ENCODE measurements at regions not wholly inside any gene's neighbourhood (a gene's known extent, or its start where the extent isn't known, plus 50 kb on each side); places are given as distances from the start of the nearest gene placed in this dataset.

DNA sequence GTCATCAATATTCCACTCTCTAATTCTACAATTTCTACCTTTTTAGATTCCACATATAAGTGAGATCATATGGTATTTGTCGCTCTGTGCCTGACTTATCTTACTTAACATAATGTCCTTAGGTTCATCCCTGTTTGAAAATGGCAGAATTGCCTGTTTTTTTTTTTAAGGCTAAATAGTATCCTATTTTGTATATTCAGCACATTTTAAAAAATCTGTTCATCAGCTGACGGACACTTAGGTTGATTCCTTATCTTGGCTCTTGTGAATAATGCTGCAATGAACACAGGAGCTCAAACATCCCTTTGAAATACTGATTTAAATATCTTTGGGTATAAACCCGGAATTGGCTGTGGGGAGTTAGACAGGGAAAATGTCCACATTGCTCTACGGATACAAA, 326.7 kb upstream of the THBS1 start:
- H3K27me3 Mint-ChIP-seq: peaks cover 25% of the 10 kb centered on the region
- no peak overlapping the region for H3K4me3 ChIP-seq (ENCODE audit: low read length)
- no peak overlapping the region for H3K27ac ChIP-seq (ENCODE audit: low read depth in 1 of 2, low read length in 2 of 2)
- no peaks in the 10 kb centered on the region for H3K36me3 Mint-ChIP-seq (ENCODE audit: low read depth)
- no peaks in the 10 kb centered on the region for H3K9me3 Mint-ChIP-seq
- no peaks in the 10 kb centered on the region for H3K4me1 ChIP-seq (ENCODE audit: insufficient read depth, low read length)
- no peak for ATAC-seq (ENCODE audit: poor library complexity)
- ChIA-PET POLR2A (no interaction called here), CTCF (no interaction called here)
- H3K27me3 ChIP-seq (ENCODE audit: control insufficient read depth in 1 of 2, insufficient read depth in 2 of 2, low read length in 2 of 2): no peaks in the 10 kb centered on the region
- no peaks in the 10 kb centered on the region for H3K9me3 ChIP-seq (ENCODE audit: control insufficient read depth in 1 of 2, insufficient read depth in 1 of 2, low read length in 2 of 2)
- no peak overlapping the region for H3K4me3 Mint-ChIP-seq
- peaks cover 5% of the 10 kb centered on the region for H3K4me1 Mint-ChIP-seq (ENCODE audit: low read depth)
- DNase-seq: no peak
- H3K36me3 ChIP-seq (ENCODE audit: insufficient read depth, low read length): no peaks in the 10 kb centered on the region
- intact Hi-C loops (cut with DNase I, micrococcal nuclease): no loop called here
- TF ChIP-seq, protein P1, sequence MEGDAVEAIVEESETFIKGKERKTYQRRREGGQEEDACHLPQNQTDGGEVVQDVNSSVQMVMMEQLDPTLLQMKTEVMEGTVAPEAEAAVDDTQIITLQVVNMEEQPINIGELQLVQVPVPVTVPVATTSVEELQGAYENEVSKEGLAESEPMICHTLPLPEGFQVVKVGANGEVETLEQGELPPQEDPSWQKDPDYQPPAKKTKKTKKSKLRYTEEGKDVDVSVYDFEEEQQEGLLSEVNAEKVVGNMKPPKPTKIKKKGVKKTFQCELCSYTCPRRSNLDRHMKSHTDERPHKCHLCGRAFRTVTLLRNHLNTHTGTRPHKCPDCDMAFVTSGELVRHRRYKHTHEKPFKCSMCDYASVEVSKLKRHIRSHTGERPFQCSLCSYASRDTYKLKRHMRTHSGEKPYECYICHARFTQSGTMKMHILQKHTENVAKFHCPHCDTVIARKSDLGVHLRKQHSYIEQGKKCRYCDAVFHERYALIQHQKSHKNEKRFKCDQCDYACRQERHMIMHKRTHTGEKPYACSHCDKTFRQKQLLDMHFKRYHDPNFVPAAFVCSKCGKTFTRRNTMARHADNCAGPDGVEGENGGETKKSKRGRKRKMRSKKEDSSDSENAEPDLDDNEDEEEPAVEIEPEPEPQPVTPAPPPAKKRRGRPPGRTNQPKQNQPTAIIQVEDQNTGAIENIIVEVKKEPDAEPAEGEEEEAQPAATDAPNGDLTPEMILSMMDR (IDR thresholded peaks at IDR 0.05): no peak
- H3K27ac Mint-ChIP-seq: no peak overlapping the region

DNA sequence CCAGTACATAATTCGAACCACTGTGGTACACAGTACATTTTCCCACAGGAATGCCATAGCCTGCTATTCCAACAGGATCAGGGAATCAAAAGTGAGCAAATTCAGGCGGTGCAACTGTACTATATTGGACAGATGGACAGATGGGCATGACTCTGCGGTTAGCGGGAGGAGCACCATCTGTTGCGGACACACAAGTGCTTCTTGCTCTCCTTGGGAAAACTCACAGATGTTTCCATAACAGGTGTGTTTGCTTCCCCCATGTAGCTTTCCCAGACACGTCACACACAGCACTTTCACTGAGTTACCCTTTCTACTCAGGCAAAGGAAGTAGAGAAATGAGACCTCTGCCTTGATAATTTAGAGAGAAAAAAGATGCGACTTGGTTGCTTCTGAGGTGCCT, 325.1 kb upstream of the THBS1 start:
- ChIA-PET CTCF (no interaction called here), POLR2A (no interaction called here)
- TF ChIP-seq, protein P1 (IDR thresholded peaks at IDR 0.05): no peak
- no peaks in the 10 kb centered on the region for H3K9me3 Mint-ChIP-seq
- Histone ChIP-seq H3K36me3 (ENCODE audit: insufficient read depth, low read length) (no peaks in the 10 kb centered on the region), H3K4me3 (ENCODE audit: low read length) (no peak overlapping the region), H3K27me3 (ENCODE audit: control insufficient read depth in 1 of 2, insufficient read depth in 2 of 2, low read length in 2 of 2) (no peaks in the 10 kb centered on the region), H3K4me1 (ENCODE audit: insufficient read depth, low read length) (no peaks in the 10 kb centered on the region), H3K9me3 (ENCODE audit: control insufficient read depth in 1 of 2, insufficient read depth in 1 of 2, low read length in 2 of 2) (no peaks in the 10 kb centered on the region), H3K27ac (ENCODE audit: low read depth in 1 of 2, low read length in 2 of 2) (no peak overlapping the region)
- H3K4me3 Mint-ChIP-seq: no peak overlapping the region
- no peaks in the 10 kb centered on the region for H3K36me3 Mint-ChIP-seq (ENCODE audit: low read depth)
- DNase-seq: no peak
- peaks cover 25% of the 10 kb centered on the region for H3K27me3 Mint-ChIP-seq
- no peak for ATAC-seq (ENCODE audit: poor library complexity)
- intact Hi-C loops (cut with DNase I, micrococcal nuclease): no loop called here
- H3K4me1 Mint-ChIP-seq (ENCODE audit: low read depth): peaks cover 5% of the 10 kb centered on the region
- H3K27ac Mint-ChIP-seq: no peak overlapping the region

DNA sequence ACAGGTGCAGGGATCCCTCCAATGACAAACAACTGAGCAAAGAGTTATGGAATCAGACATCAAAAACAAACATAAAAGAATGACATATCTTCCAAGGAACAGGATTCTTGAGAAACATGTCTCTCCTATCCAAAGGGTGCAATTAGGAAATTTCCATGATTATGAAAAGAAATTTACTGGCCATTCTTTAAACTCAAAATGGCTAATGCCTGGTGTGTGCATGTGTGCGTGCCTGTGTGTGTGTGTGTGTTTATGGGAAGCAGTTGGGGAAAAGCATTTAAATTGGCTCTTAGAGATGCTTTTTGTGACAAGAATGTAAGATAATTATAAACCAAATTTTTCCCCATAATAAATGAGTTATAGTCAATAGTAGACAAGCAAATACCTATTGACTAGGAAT, 320.5 kb upstream of the THBS1 start:
- Histone ChIP-seq H3K27me3 (ENCODE audit: control insufficient read depth in 1 of 2, insufficient read depth in 2 of 2, low read length in 2 of 2) (no peaks in the 10 kb centered on the region), H3K27ac (ENCODE audit: low read depth in 1 of 2, low read length in 2 of 2) (no peak overlapping the region), H3K4me1 (ENCODE audit: insufficient read depth, low read length) (no peaks in the 10 kb centered on the region), H3K4me3 (ENCODE audit: low read length) (no peak overlapping the region), H3K9me3 (ENCODE audit: control insufficient read depth in 1 of 2, insufficient read depth in 1 of 2, low read length in 2 of 2) (no peaks in the 10 kb centered on the region), H3K36me3 (ENCODE audit: insufficient read depth, low read length) (no peaks in the 10 kb centered on the region)
- Mint-ChIP-seq H3K4me3 (no peak overlapping the region), H3K27me3 (peaks cover 22% of the 10 kb centered on the region), H3K9me3 (no peaks in the 10 kb centered on the region), H3K4me1 (ENCODE audit: low read depth) (peaks cover 6% of the 10 kb centered on the region), H3K27ac (no peak overlapping the region), H3K36me3 (ENCODE audit: low read depth) (no peaks in the 10 kb centered on the region)
- POLR2A ChIA-PET: no interaction called here
- intact Hi-C loops (cut with DNase I, micrococcal nuclease): no loop called here
- ATAC-seq (ENCODE audit: poor library complexity): no peak
- DNase-seq: no peak
- TF ChIP-seq, protein P1 (IDR thresholded peaks at IDR 0.05): no peak
- CTCF ChIA-PET: no interaction called here

Data from CD4-positive, alpha-beta T cell (primary cell).